ENCODE measurements at regions not wholly inside any gene's neighbourhood (a gene's known extent, or its start where the extent isn't known, plus 50 kb on each side); places are given as distances from the start of the nearest gene placed in this dataset.

- TF ChIP-seq POLR2AphosphoS5 (IDR thresholded peaks at IDR 0.05) (no peak), POLR2A (IDR thresholded peaks at IDR 0.05) (no peak)
- TF ChIP-seq, protein P1, sequence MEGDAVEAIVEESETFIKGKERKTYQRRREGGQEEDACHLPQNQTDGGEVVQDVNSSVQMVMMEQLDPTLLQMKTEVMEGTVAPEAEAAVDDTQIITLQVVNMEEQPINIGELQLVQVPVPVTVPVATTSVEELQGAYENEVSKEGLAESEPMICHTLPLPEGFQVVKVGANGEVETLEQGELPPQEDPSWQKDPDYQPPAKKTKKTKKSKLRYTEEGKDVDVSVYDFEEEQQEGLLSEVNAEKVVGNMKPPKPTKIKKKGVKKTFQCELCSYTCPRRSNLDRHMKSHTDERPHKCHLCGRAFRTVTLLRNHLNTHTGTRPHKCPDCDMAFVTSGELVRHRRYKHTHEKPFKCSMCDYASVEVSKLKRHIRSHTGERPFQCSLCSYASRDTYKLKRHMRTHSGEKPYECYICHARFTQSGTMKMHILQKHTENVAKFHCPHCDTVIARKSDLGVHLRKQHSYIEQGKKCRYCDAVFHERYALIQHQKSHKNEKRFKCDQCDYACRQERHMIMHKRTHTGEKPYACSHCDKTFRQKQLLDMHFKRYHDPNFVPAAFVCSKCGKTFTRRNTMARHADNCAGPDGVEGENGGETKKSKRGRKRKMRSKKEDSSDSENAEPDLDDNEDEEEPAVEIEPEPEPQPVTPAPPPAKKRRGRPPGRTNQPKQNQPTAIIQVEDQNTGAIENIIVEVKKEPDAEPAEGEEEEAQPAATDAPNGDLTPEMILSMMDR (IDR thresholded peaks at IDR 0.05 in 8 of 11, conservative IDR thresholded peaks at IDR 0.05 in 3 of 11) = no peak
- Histone ChIP-seq H3K4me3 (no peak overlapping the region), H3K27me3 (replicated peaks in 1 of 7) (no peaks in the 10 kb centered on the region), H3K27ac (no peak overlapping the region), H3K4me1 (no peaks in the 10 kb centered on the region), H3K36me3 (no peaks in the 10 kb centered on the region), H3K9me3 (peaks cover 0 to 13% (median 8%) of the 10 kb centered on the region in 8 donors)
- intact Hi-C loops (cut with DNase I; ENCODE audit: low total_unique reads) = no loop called here
- WGBS, 5 donors = 65 to 84% (median 72%) methylated on average over 1 of the region's 1 CpG
- DNase-seq = no peak
Observed at GRCh38 chr3:78426454-78426853, 1341.3 kb downstream of the ROBO1 start.

DNA sequence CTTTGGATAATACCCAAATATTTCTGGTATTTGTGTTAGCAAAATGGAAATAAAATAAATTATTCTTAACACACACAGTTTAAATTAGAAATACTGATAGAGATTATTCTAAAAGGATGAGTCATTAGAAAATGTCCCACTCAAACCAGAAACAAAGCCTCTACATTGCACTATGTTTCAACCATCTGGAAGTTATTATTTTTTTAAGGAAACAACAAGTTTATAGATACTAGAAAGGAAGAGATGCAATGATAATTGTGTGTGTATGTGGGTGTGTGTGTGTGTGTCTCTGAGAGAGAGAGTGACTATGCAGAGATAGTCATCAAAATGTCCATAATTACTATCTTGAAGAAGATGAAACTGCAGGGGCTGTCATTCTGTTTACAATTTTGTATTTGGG, 1340.5 kb downstream of the ROBO1 start:
- intact Hi-C loops (cut with DNase I; ENCODE audit: low total_unique reads) = no loop called here
- no peaks in the 10 kb centered on the region for H3K36me3 ChIP-seq
- H3K9me3 ChIP-seq = peaks cover 0 to 13% (median 8%) of the 10 kb centered on the region in 8 donors
- no peak overlapping the region for H3K4me3 ChIP-seq
- no peaks in the 10 kb centered on the region for H3K4me1 ChIP-seq
- TF ChIP-seq POLR2AphosphoS5 (IDR thresholded peaks at IDR 0.05) = no peak
- TF ChIP-seq, protein P1 (IDR thresholded peaks at IDR 0.05 in 8 of 11, conservative IDR thresholded peaks at IDR 0.05 in 3 of 11) = no peak
- no peak for TF ChIP-seq POLR2A (IDR thresholded peaks at IDR 0.05)
- H3K27ac ChIP-seq = no peak overlapping the region
- DNase-seq = no peak
- H3K27me3 ChIP-seq (replicated peaks in 1 of 7) = no peaks in the 10 kb centered on the region

- intact Hi-C loops (cut with DNase I; ENCODE audit: low total_unique reads) = no loop called here
- Histone ChIP-seq H3K4me3 (no peak overlapping the region), H3K27ac (no peak overlapping the region), H3K9me3 (peaks cover 0 to 13% (median 8%) of the 10 kb centered on the region in 8 donors), H3K4me1 (no peaks in the 10 kb centered on the region), H3K27me3 (replicated peaks in 1 of 7) (no peaks in the 10 kb centered on the region), H3K36me3 (no peaks in the 10 kb centered on the region)
- TF ChIP-seq POLR2A (IDR thresholded peaks at IDR 0.05) = no peak
- TF ChIP-seq POLR2AphosphoS5 (IDR thresholded peaks at IDR 0.05) = no peak
- TF ChIP-seq, protein P1 (IDR thresholded peaks at IDR 0.05 in 8 of 11, conservative IDR thresholded peaks at IDR 0.05 in 3 of 11) = no peak
- WGBS, 5 donors = 67 to 75% (median 70%) methylated on average over 1 of the region's 1 CpG
- no peak for DNase-seq
Observed at GRCh38 chr3:78430741-78431140, 1337.1 kb downstream of the ROBO1 start.

GRCh38 chr3:78434801-78435200, 1333.0 kb downstream of the ROBO1 start:
- Histone ChIP-seq H3K27ac (no peak overlapping the region), H3K36me3 (no peaks in the 10 kb centered on the region), H3K9me3 (peaks cover 0 to 9% (median 4%) of the 10 kb centered on the region in 8 donors), H3K27me3 (replicated peaks in 1 of 7) (no peaks in the 10 kb centered on the region), H3K4me1 (no peaks in the 10 kb centered on the region), H3K4me3 (no peak overlapping the region)
- TF ChIP-seq, protein P1 (IDR thresholded peaks at IDR 0.05 in 8 of 11, conservative IDR thresholded peaks at IDR 0.05 in 3 of 11) = no peak
- TF ChIP-seq POLR2AphosphoS5 (IDR thresholded peaks at IDR 0.05) (no peak), POLR2A (IDR thresholded peaks at IDR 0.05) (no peak)
- WGBS, 5 donors = 75 to 88% (median 83%) methylated on average over 3 of the region's 3 CpGs
- no peak for DNase-seq
- intact Hi-C loops (cut with DNase I; ENCODE audit: low total_unique reads) = no loop called here
